AG04450 (cell line): ENCODE measurements at regions not wholly inside any gene's neighbourhood (a gene's known extent, or its start where the extent isn't known, plus 50 kb on each side); places are given as distances from the start of the nearest gene placed in this dataset.

Source experiments
- CTCF ChIA-PET: fragments of 300-600, 350-600 bp; formaldehyde crosslinking; extraction: SDS; loops from one replicate; lab custom pipeline; 2022; ENCODE audit warnings: antibody characterized with exemption, inconsistent platforms; lab: Charles Lee
- POLR2A ChIA-PET: fragments of 350-600 bp; formaldehyde crosslinking; extraction: SDS; loops from one replicate; lab custom pipeline; 2021; ENCODE audit warnings: antibody characterized with exemption, inconsistent platforms; lab: Yijun Ruan, JAX
- DNase-seq: peaks from one replicate; pipeline ENCODE4 v3.0.0-alpha.2; 2011; ENCODE audit warnings: low read depth, low spot score
- H3K27ac ChIP-seq: one replicate; pipeline ENCODE4 v1.5.1; 2012; ENCODE audit warnings: low read depth, low read length, control low read depth
- H3K27me3 ChIP-seq: one replicate; pipeline ENCODE4 v1.6.0; 2012; ENCODE audit warnings: low read length; ENCODE audit not compliant: control insufficient read depth, insufficient read depth
- H3K4me3 ChIP-seq: 2 replicates; pipeline ENCODE4 v1.5.1; 2011; ENCODE audit warnings: mild to moderate bottlenecking, low read depth, low read length, control low read depth
- H3K9me3 ChIP-seq: 2 replicates; pipeline ENCODE4 v1.5.1; 2012; ENCODE audit warnings: low read length; ENCODE audit not compliant: control insufficient read depth, insufficient read depth
- CTCF ChIP-seq: IDR thresholded peaks from 2 replicates; pipeline ENCODE4 v1.5.1; 2011; ENCODE audit warnings: low read depth, low read length, control low read depth, inconsistent platforms

- TF ChIP-seq CTCF: no peak
- no peak overlapping the region for H3K4me3 ChIP-seq
- POLR2A ChIA-PET: no interaction called here
- no peaks in the 10 kb centered on the region for H3K9me3 ChIP-seq
- CTCF ChIA-PET: no interaction called here
- peaks cover 10% of the 10 kb centered on the region for H3K27me3 ChIP-seq
- no peak for DNase-seq
- H3K27ac ChIP-seq: no peak overlapping the region
Observed at GRCh38 chr22:27153386-27153785, 496.0 kb downstream of the MIAT start.

- CTCF ChIA-PET: no interaction called here
- H3K27me3 ChIP-seq: peaks cover 20% of the 10 kb centered on the region
- no peak overlapping the region for H3K27ac ChIP-seq
- no peak overlapping the region for H3K4me3 ChIP-seq
- no peak for TF ChIP-seq CTCF
- POLR2A ChIA-PET: no interaction called here
- H3K9me3 ChIP-seq: no peaks in the 10 kb centered on the region
- DNase-seq: no peak
Observed at GRCh38 chr22:27154717-27155116, 497.3 kb downstream of the MIAT start.

- no peak overlapping the region for H3K4me3 ChIP-seq
- CTCF ChIA-PET: no interaction called here
- no peak overlapping the region for H3K27ac ChIP-seq
- DNase-seq: no peak
- H3K9me3 ChIP-seq: no peaks in the 10 kb centered on the region
- no peak for TF ChIP-seq CTCF
- H3K27me3 ChIP-seq: peaks cover 36% of the 10 kb centered on the region
- POLR2A ChIA-PET: no interaction called here
Observed at GRCh38 chr22:27156821-27157489, 499.6 kb downstream of the MIAT start.

GRCh38 chr22:27157666-27158370 lies 500.4 kb downstream of the MIAT start:
- ChIA-PET CTCF (no interaction called here), POLR2A (no interaction called here)
- no peak for DNase-seq
- Histone ChIP-seq H3K27ac (no peak overlapping the region), H3K27me3 (peaks cover 44% of the 10 kb centered on the region), H3K9me3 (no peaks in the 10 kb centered on the region), H3K4me3 (no peak overlapping the region)
- no peak for TF ChIP-seq CTCF

- Histone ChIP-seq H3K27ac (no peak overlapping the region), H3K9me3 (no peaks in the 10 kb centered on the region), H3K27me3 (peaks cover 48% of the 10 kb centered on the region), H3K4me3 (no peak overlapping the region)
- ChIA-PET POLR2A (no interaction called here), CTCF (no interaction called here)
- TF ChIP-seq CTCF: no peak
- no peak for DNase-seq
Observed at GRCh38 chr22:27159016-27159415, 501.6 kb downstream of the MIAT start.
